Stimulated activated CD8-positive, alpha-beta memory T cell treated with anti-CD3 and anti-CD28 coated beads, Interleukin-4, amount 100 ng/mL, for 24 hours (primary cell): ENCODE measurements at regions not wholly inside any gene's neighbourhood (a gene's known extent, or its start where the extent isn't known, plus 50 kb on each side); places are given as distances from the start of the nearest gene placed in this dataset.

Experiments
- DNase-seq: peaks from one replicate; pipeline ENCODE4 v3.0.0-alpha.2; 2020; ENCODE audit warnings: low read depth

DNA sequence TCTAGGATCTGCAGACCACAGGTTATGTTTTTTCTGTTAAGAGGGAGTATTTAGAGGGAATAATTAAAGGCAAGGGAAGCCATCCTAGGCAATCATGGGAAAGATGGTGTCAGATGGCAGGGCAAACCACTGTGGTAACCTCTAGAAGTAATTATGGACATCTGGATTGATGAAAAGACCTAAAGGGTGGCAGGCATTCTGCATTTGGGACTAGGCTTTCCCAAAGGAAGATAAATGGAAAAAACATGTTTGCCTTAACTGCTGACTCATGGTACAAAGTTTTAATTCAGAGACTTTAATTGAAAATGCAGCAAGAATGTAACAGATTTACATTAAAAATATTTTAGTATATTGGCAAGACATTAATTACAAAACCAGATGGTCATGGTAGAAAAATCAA lies 88.1 kb downstream of the TMEM30B start:
- no peak for DNase-seq

DNA sequence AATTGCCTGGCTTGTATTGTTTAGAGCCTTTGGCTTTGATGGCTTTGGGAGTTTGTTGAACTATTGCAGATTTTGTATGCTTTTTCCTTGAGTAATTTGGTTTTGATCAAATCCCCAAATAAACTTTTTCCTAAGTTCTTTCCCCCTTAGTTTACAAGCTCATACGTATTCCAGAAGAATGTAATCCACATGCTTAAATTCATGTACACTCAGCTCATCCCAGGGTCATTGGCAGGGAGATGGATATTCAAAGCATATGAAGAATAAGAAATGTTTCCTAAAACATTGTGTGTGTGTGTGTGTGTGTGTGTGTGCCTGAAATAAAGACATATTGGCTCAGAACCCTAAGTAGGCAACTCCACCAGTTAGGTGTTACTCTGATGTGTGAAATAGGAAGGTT lies 89.4 kb downstream of the TMEM30B start:
- no peak for DNase-seq

DNA sequence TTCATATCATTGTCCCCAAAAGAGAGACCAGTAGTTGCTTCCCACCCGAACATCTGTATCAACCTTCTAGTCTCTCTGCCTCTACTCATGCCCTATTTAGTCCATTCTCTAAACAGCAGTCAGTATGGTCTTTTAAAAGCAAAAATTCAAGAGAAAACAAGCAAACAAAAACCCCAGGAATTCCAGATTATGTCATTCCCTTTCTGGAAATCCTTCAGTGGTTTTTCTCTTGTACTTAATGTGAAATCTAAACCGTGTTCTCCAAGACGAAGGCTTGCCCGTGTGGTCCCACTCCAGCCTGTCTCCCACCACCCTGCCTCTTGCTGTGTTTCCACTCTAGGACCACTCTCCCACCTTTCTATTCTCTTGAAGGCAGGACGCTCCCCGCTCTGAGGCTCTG lies 90.8 kb downstream of the TMEM30B start:
- DNase-seq, result no peak

DNA sequence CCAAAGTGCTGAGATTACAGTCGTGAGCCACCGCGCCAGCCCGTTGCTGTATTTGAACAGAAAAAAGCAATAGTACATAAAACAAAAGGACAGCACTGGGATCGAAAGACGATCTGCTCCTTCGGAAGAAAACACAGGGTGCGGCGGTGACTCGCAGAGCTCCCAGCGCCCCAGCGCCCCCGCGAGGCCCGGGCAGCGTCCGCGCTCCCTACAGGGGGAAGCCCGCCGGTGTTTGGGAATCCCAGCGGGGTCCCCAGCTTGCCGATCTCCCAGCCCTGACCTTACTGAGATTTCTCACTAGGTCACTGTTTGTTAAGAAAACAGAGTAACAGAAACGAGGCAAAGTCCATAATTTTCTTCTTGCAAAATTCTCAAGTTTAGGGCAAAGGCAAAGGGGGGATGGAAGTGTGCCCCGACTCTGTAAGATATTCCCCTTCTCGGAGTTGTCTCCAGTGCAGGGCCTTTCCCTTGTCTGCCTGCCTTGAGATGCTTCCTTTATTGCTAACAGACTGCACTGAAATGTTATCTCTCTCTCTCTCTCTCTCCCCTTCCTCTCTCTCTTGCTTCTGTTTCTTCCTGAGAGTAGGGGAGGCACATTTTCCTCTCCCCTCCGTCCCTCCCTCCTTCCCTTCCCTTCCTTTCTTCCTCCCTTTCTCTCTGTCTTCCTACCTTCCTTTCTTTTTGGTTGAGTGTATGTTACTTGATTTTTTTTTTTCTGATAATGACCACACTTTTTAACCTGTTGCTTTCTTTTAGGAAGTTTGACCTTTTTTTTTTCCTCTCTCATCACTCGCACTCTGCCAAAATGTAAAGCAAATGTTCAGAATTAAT lies 91.9 kb downstream of the TMEM30B start:
- peak; percentile 2 for DNase-seq

DNA sequence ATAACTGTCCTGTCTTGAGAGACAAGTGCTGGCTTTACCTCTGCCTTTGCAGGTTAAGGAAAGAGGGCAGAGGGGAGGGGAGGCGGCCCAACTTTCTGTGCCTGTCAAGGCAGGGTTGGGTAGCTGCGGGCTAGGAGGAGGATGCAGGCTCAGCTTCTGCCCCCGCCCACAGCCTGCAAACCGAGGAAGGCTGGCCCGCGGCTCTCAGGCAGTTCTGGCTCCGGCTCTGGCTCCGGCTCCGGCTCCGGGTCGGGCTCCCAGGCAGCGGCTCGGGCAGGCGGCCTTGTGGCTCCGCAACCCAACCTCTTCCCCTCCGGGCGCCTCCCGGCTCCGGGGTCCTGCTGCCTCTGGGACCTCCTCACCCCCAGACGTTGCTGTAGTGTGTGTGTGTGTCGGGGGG lies 92.9 kb downstream of the TMEM30B start:
- DNase-seq, result no peak

DNA sequence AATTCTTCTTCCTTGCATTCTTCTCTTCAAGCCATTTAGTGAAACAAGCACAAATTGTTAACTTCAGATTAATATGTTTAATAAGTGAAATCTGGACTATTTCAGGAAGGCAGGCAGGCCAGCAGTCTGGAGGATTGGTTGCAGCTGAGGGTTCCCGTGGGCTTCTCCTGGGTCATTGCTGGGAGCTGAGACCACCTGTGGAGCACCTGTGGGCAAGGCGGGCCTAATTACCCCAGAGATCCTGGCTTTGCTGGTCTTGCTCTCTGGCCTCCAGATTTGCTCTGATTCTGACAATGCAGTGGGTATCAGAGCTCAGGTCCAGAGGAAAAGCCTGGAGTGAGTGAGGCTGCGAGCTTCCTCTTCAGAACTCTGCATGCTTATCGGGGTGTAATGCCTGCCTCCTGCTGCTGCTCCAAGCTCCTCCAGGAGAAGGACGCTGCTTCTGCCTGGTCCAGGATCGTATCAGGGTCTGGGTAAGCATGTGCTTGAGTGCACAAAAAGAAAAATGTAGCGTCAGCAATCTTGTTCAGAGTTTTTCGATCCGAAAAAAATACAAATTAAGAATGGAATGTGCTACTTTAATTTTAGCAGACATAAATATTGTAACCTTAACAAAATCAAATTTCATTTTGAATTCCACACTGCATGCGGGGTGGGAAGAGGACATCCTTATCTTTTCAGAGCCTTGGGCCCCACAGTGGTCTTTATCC lies 93.8 kb downstream of the TMEM30B start:
- DNase-seq, result no peak

DNA sequence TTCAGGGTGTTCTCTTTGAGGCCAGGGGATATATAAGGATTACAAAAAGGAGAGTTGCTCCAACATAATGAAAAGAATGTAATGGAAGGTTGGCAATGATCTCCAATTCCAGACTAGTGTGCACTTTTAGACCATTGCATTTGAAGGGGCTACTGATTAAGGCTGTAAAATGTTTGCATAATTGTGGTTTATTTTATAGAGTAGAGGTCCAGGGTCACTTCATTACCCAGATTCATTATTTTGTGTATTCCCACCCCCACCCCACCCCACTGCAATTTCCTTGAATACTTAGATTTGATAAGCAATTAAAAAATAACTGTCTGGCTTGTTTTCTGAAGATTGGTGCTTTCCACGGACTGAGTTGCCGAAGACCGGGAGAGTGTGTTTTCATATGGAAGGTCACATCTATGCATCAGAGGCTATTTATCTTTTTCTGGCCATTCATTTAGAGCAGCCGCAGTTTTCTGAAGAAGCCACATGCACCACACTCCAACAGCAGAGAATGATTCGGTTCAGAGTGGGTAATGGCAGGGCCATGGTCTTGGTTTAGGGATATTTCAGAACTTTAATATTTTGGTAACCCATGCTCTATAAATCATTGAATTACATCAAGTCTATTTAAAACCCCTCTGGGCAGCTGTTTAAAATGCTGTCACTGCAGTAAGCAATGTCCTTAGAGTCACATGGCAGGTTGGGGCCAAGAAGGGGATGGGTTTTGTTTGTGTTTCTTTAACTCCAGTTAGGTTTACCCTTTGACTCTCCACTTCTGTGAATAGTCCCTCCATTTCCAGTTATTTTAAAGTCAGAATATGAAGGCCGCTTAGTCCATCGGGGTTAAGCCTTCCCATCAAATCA lies 94.6 kb downstream of the TMEM30B start:
- no peak for DNase-seq

DNA sequence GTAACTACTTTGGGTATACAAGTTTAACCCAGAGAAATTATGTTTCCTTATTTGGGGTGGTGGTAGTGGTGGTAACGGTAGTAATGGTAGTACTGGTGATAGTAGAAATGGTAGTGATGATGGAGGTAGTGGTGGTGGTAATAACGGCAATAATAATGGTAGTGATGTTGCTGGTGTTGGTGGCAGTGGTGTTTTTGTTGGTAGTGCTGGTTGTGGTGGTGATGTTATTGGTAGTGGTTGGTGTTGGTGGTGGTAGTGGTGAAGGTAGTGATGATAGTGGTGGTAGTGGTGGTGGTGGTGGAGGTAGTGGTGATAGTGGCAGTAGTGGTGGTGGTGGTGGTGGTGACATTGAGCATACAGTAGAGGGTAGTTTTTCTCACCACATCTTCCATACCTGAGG lies 95.6 kb downstream of the TMEM30B start:
- DNase-seq, result no peak

DNA sequence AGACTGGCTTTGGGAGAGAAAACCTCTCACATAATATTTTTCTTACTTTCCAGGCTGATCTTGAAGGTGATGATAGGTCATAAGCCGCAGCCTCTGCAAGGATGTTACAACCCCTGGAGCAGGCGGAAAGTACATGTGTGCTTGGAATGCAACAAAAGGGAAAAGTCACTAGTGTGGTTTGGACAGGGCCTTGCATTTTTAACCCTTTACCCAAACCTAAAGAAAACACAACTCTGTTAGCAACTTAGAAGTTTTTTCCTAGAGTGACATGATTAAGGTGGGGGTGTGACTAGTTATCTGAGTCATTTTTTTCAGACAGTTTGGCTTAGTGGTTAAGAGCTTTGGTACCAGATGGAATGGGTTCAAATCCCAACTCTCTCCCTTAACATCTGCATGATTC lies 97.0 kb downstream of the TMEM30B start:
- DNase-seq, result no peak

DNA sequence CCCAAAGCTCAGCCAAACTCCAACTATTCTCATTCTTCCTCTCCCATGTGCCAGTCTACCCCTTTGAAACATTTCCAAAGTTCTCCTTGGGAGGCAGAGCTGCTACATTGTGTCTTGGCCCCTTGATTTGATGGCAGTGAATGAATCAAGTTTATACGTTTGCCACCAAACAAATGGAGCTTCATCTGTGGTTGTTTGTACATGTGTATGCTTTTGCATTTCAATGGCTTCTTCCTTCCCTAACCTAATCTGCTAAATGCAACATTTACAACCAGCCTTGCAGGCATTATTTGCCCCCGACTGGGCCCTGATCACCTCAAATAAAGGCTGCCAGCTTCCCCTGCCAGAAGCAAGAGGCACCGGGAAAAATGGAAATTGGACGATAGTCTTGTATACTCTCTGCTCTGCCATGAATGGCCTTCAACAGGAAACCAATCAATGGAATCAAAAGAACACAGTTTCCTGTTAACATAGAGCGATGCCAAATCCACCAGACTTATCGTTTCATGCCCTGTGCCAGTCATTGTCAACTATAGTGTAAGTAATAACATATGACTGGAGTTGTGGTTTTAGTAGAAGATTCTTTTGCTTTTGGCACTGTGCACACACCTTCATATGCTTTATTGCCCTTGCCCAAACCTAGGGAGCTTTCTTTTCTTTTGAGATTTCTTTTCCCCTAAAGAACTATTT lies 97.8 kb downstream of the TMEM30B start:
- DNase-seq, result no peak

DNA sequence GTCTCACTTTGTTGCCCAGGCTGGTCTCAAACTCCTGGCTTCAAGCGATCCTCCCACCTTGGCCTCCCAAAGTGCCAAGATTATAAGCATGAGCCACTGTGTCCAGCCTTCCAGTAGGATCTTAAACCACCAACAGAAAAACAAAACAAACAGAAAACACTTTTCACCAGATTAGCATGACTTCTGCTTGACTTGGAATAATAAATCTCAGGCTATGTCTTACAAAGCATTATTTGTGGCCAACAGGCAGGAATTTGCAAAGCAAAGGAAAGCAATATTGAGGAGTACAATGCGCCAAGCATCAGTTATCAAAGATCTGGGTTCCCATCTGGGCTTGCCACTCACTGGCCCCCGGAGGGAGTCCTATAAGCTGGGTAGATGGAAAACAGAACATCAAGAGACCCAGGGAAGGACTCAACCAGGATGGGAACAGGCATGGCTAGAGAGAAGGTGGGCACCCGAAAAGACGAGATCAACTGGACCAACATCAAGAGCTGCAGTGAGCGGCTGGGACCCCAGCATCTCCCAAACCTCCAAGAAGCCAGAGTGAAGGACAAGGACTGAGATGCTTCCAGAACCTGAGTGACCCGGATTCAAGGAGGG lies 101.2 kb downstream of the TMEM30B start:
- DNase-seq, result no peak

DNA sequence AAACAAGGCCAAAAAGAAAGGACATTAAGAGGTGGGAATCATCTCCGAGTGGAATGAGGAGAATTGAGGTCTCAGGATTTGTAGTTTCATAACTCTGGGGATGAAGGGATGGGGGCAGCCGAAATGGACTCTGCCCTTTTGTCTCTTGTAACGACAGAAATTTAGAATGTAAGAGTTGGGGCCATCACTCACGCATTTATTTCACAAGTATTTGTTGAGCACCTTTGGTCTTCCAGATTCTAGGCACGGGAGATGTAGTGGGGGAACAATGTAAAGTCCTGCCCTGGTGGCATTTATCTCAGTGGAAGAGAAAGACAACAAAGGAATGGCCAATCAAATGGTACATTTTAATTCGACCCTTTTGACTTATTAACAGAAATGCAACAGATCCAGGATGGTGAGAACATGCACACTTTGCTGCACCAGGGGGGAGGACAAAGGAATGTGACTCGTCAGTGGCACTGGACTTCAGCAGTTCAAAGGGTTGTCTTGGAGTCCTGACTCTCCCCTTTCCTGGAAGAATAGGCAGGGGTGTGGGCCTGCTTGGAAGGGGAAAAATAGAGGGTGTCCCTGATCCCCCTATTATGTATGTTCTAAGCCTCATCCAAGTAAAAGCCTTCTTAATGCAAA lies 102.0 kb downstream of the TMEM30B start:
- DNase-seq, result no peak

DNA sequence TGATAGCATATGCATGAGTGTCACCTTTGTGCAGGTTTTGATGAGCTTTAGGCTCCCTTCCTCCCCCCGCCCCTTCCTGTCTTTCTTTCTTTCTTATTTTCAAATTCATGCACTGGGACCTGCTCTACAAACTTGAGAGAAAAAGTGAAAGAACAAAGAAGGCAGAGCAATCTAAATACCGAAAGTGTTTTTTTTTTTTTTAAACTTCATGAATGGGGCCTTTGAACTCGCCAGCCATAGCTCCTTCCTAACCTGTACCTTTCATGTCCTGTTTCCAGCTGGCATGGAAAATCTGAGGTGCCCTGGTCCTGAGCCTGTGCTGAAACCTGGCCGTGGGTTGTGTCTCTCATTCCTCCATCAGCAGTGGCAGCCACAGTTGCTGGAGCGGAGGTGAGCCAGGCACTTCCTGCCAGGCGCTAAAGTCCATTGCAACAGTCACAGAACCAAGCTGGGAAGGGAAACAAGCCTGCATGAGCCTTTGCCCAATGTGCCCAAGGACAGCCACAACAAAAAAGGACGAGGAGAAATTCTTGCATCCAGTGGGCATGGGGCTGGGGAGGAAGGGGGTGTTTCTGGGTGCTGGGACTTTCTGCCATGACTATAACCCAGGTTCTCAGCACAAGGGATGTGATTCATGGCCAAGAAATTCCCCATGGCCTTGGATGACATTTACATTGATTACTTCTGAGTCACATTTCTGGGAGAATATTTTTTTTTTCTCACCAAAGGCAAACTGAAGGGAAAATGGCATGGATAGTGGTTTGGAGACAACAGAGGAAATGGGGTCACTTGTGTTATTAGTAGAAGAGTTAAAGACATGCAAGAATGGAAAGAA lies 102.7 kb downstream of the TMEM30B start:
- no peak for DNase-seq

DNA sequence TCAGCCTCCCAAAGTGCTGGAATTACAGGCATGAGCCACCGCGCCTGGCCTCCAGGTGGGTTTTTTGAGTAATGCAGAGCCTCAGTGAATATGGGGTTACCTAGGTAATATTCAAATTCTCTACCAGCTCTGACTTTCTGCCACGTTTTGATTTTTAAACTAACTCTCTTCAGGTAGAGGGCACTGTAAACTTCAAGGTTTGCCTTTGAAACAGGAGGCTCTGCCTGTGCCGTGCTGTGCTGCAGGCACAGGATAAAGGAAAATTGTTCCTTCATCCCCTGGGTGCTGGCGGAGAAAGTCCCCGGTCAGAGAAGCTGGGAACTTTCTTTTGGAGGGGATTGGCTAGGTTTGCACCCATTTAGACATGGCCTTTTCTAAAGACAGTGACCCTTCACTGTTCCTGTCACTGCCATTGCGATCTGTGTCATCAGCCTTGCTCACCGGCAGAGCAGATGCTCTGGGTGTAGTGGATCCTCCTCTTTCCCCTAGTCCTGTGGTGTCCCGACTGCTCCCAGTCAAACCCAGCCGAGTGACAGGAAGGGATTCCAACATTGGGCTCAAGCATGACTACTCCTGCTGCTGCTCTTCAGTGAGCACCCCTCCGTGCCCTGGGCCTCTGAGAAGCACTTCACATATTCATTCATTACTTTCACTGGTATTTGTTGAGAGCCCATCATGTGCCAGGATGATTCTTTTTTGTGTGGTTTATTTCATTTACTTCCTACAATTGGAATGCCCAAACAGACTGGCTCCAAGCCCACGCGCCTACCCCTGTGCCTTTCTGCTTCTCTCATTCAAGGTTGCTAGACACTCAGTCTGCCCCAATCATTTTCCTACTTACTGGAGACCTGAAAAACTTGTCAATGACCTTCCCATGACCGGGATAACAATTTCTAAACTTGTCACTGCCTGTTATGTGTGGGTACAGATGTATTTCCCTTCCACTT lies 103.6 kb downstream of the TMEM30B start:
- DNase-seq, result no peak

DNA sequence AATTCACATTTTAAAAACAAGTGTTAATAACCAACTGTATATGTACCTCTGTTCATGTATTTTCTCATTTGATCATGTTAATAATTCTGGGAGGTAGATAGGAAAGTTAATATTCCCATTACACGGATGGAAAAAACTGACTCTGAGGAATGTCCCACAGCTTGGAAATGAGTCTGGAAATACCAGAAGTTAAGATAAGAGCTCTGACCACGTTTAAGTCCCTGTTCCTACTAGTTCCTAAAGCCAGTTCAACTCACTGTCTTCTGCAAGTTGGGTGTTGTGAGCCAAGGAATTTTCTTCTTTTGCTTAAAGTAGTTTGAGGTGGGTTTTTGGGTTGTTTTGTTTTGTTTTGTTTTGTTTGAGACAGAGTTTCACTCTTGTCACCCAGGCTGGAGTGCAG lies 104.5 kb downstream of the TMEM30B start:
- DNase-seq, result no peak

DNA sequence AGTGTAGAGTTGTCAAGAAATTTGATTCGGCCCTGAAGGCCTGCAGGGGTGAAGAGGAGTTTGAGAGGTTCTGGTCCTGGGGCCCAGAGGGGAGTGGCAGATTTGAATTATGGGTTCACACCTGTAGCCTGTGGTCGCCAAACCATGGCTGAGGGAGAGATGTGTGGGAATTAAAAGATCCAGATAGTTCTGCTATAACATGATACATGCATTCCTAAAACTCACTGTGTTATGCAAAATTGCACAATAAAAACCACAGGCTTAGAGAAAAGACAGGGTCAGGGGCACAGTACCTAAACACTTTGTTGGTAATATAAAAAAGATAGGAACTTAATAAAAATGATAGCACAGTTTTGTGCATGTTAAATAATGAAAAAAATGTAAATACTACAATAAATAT lies 106.2 kb downstream of the TMEM30B start:
- no peak for DNase-seq

DNA sequence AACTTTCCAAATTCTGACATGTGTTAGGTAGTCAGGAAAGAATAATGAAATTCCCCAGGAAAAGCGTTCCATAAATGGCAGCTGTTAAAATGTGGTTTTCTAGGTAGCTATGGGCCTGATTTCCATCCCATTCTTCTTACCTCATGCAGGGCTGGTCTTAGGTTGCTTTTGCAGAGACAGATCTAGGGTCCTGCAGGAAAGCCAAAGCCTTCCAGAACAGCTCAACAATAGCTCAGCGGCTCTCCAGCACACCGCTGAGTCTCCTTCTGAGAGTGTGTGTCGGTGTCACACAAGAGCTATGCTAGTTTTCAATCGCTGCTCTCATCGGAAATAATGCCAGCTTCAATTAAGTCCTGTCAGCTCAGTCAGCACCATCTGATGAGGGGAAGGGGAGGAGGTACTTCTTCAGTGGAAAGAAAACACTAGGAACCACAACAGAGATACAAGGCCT lies 106.7 kb downstream of the TMEM30B start:
- DNase-seq, result no peak

DNA sequence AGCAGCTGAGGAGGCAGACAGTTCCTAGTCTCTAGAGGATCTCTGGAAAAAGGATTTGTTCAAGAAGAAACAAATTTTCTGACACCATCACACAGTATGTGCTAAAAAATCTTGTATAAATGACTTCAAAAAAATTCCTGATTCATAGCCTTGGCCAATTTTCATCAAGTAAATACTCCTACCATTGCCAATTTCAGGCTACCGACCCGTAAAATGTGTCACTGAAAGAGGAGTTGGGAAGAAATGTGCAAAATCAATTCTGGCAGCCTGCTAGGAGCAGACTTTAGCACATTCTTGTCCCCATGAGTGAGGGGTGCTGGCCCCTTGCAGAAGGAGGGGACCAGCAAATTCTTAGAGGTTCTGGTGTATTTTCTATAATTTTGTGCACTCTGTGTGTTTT lies 109.4 kb downstream of the TMEM30B start:
- DNase-seq, result no peak

DNA sequence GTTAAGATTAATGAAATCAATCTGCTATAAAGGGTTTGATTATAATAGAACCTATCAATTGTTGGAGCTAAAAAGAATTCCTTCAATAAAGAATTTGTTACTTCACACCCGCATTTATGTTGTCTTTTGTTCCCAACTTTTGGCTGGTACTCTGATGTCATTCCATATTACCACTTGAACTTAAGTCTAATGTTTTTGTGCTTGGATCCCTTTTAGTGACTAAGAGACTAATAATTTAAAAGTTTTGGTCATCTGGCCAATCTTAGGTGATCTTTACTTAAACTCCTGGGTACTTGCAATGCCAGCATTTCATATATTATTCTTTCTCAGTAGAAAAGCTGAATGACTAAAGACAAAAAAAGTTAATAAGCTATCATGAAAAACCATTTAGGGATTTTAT lies 113.0 kb downstream of the TMEM30B start:
- DNase-seq, result no peak
